H9 (cell line): ENCODE measurements at regions not wholly inside any gene's neighbourhood (a gene's known extent, or its start where the extent isn't known, plus 50 kb on each side); places are given as distances from the start of the nearest gene placed in this dataset.

ENCODE experiments used
- DNase-seq: peaks from one replicate; pipeline ENCODE4 v3.0.0-alpha.2; 2017
- H2AFZ ChIP-seq: one replicate; pipeline ENCODE4 v1.6.1; 2013; ENCODE audit warnings: mild to moderate bottlenecking, low read length, control low read depth, moderate library complexity
- H2AK5ac ChIP-seq: 2 replicates; pipeline ENCODE4 v1.6.1; 2013; ENCODE audit warnings: low read length, control low read depth, mixed read lengths; ENCODE audit not compliant: insufficient read length
- H2BK120ac ChIP-seq: one replicate; pipeline ENCODE4 v1.6.1; 2013; ENCODE audit warnings: low read depth, mild to moderate bottlenecking, low read length, control low read depth, inconsistent platforms; ENCODE audit not compliant: poor library complexity, severe bottlenecking
- H2BK12ac ChIP-seq: 2 replicates; pipeline ENCODE4 v1.6.1; 2013; ENCODE audit warnings: low read length, control low read depth, mixed read lengths, low read depth; ENCODE audit not compliant: insufficient read length
- H2BK15ac ChIP-seq: 2 replicates; pipeline ENCODE4 v1.6.1; 2013; ENCODE audit warnings: low read depth, low read length, control low read depth
- H2BK20ac ChIP-seq: one replicate; pipeline ENCODE4 v1.6.1; 2013; ENCODE audit warnings: low read depth, mild to moderate bottlenecking, low read length, control low read depth, inconsistent platforms; ENCODE audit not compliant: poor library complexity, severe bottlenecking
- H2BK5ac ChIP-seq: 2 replicates; pipeline ENCODE4 v1.6.1; 2013; ENCODE audit warnings: low read length, control low read depth, mixed read lengths; ENCODE audit not compliant: insufficient read length
- H3K14ac ChIP-seq: 2 replicates; pipeline ENCODE4 v1.6.1; 2013; ENCODE audit warnings: low read length, control low read depth; ENCODE audit not compliant: insufficient read depth
- H3K18ac ChIP-seq: 2 replicates; pipeline ENCODE4 v1.6.1; 2013; ENCODE audit warnings: low read depth, mild to moderate bottlenecking, mixed read lengths, low read length, control low read depth; ENCODE audit not compliant: insufficient read length
- H3K23ac ChIP-seq: 2 replicates; pipeline ENCODE4 v1.6.1; 2013; ENCODE audit warnings: low read length, control low read depth, mixed read lengths, low read depth; ENCODE audit not compliant: insufficient read length
- H3K23me2 ChIP-seq: 2 replicates; pipeline ENCODE4 v1.6.1; 2013; ENCODE audit warnings: low read depth, mild to moderate bottlenecking, mixed read lengths, low read length, control low read depth; ENCODE audit not compliant: insufficient read length, poor library complexity, severe bottlenecking
- H3K27ac ChIP-seq: 2 replicates; pipeline ENCODE4 v1.5.1; 2013; ENCODE audit warnings: low read length, control low read depth, mixed read lengths, low read depth; ENCODE audit not compliant: insufficient read length
- H3K27me3 ChIP-seq: 2 replicates; pipeline ENCODE4 v1.6.1; 2013; ENCODE audit warnings: low read length, control low read depth, inconsistent platforms; ENCODE audit not compliant: insufficient read depth
- H3K4ac ChIP-seq: 2 replicates; pipeline ENCODE4 v1.6.1; 2013; ENCODE audit warnings: low read depth, mild to moderate bottlenecking, control low read depth, inconsistent platforms, low read length, moderate library complexity
- H3K4me1 ChIP-seq: 2 replicates; pipeline ENCODE4 v1.6.1; 2013; ENCODE audit warnings: low read length, control low read depth, inconsistent platforms; ENCODE audit not compliant: insufficient read depth
- H3K4me2 ChIP-seq: 2 replicates; pipeline ENCODE4 v1.6.1; 2013; ENCODE audit warnings: low read length, control low read depth, mixed read lengths; ENCODE audit not compliant: insufficient read length, insufficient read depth
- H3K56ac ChIP-seq: 2 replicates; pipeline ENCODE4 v1.6.1; 2013; ENCODE audit warnings: low read depth, mild to moderate bottlenecking, mixed read lengths, low read length, control low read depth; ENCODE audit not compliant: insufficient read length
- H3K79me1 ChIP-seq: 2 replicates; pipeline ENCODE4 v1.6.1; 2013; ENCODE audit warnings: low read depth, mild to moderate bottlenecking, moderate library complexity, low read length, control low read depth, inconsistent platforms; ENCODE audit not compliant: insufficient read depth, poor library complexity, severe bottlenecking
- H3K79me2 ChIP-seq: 2 replicates; pipeline ENCODE4 v1.6.1; 2013; ENCODE audit warnings: low read length, control low read depth, inconsistent platforms; ENCODE audit not compliant: insufficient read depth
- H3K9ac ChIP-seq: 2 replicates; pipeline ENCODE4 v1.6.1; 2013; ENCODE audit warnings: low read length, control low read depth, mixed read lengths; ENCODE audit not compliant: insufficient read length; ENCODE audit errors: extremely low read depth
- H3K9me3 ChIP-seq: one replicate; pipeline ENCODE4 v1.6.1; 2013; ENCODE audit warnings: low read depth, low read length, inconsistent platforms; ENCODE audit not compliant: control insufficient read depth
- H3T11ph ChIP-seq: one replicate; pipeline ENCODE4 v1.6.1; 2013; ENCODE audit warnings: mild to moderate bottlenecking, low read length, control low read depth, inconsistent platforms
- H4K20me1 ChIP-seq: one replicate; pipeline ENCODE4 v1.6.1; 2013; ENCODE audit not compliant: control insufficient read depth, insufficient read length, insufficient read depth
- H4K5ac ChIP-seq: 2 replicates; pipeline ENCODE4 v1.6.1; 2013; ENCODE audit warnings: low read depth, mild to moderate bottlenecking, mixed read lengths, low read length, control low read depth; ENCODE audit not compliant: insufficient read length
- H4K8ac ChIP-seq: replicated peaks from 2 replicates; pipeline ENCODE4 v1.6.1; 2013; ENCODE audit warnings: low read length, control low read depth, mixed read lengths, low read depth; ENCODE audit not compliant: insufficient read length
- H4K91ac ChIP-seq: 2 replicates; pipeline ENCODE4 v1.6.1; 2013; ENCODE audit warnings: low read depth, mild to moderate bottlenecking, moderate library complexity, mixed read lengths, low read length, control low read depth; ENCODE audit not compliant: insufficient read length
- H3K27ac Mint-ChIP-seq, 3 experiments: 2 replicates in 2 of 3; 3 replicates in 1 of 3; pipeline ENCODE4 v1.8.0; 2020 to 2021; ENCODE audit warnings: mixed read lengths in 3 of 3, mild to moderate bottlenecking in 1 of 3, moderate library complexity in 1 of 3
- H3K27me3 Mint-ChIP-seq: 2 replicates; pipeline ENCODE4 v1.8.0; 2021; ENCODE audit warnings: low read depth, mild to moderate bottlenecking, moderate library complexity, mixed read lengths
- H3K36me3 Mint-ChIP-seq, 3 experiments: 2 replicates in 2 of 3; 3 replicates in 1 of 3; pipeline ENCODE4 v1.8.0; 2020 to 2021; ENCODE audit warnings: low read depth in 3 of 3, mixed read lengths in 3 of 3; ENCODE audit not compliant: insufficient read depth in 1 of 3
- H3K4me1 Mint-ChIP-seq, 2 experiments: 2 replicates each; pipeline ENCODE4 v1.8.0; 2020; ENCODE audit warnings: mixed read lengths in 2 of 2
- H3K4me3 Mint-ChIP-seq, 2 experiments: 2 replicates in 1 of 2; 3 replicates in 1 of 2; pipeline ENCODE4 v1.8.0; 2020 to 2021; ENCODE audit warnings: mild to moderate bottlenecking in 2 of 2, mixed read lengths in 2 of 2, moderate library complexity in 1 of 2
- H3K9me3 Mint-ChIP-seq, 2 experiments: 2 replicates in 1 of 2; 3 replicates in 1 of 2; pipeline ENCODE4 v1.8.0; 2020; ENCODE audit warnings: mild to moderate bottlenecking in 2 of 2, mixed read lengths in 2 of 2, moderate library complexity in 1 of 2
- CTCF ChIP-seq: fragments of 200-600 bp; sonication (generic); conservative IDR thresholded peaks from 3 replicates; pipeline ENCODE4 v1.8.0; 2021; ENCODE audit warnings: antibody characterized with exemption, mild to moderate bottlenecking
- WGBS: extraction: QIAGEN DNeasy Blood & Tissue Kit; methylation state at CpG from one replicate; pipeline ENCODE4 v1.1.7; 2013; ENCODE audit warnings: missing lambda C conversion rate, low lambda C conversion rate, mixed read lengths; ENCODE audit not compliant: insufficient read length; ENCODE audit errors: extremely low coverage; 5-methylcytosine and 5-hydroxymethylcytosine counted together

- Histone ChIP-seq H3K4me2 (no peak overlapping the region), H2AFZ (no peak overlapping the region), H2BK120ac (no peak overlapping the region), H3K27ac (no peak overlapping the region), H2BK12ac (no peak overlapping the region), H3K23me2 (no peaks in the 10 kb centered on the region), H3K79me1 (no peaks in the 10 kb centered on the region), H4K8ac (no peak overlapping the region), H3K23ac (no peak overlapping the region), H3K9ac (no peak overlapping the region), H4K91ac (no peak overlapping the region), H3K79me2 (no peaks in the 10 kb centered on the region), H4K5ac (no peak overlapping the region), H3K4me1 (peaks cover 3% of the 10 kb centered on the region), H3K56ac (no peak overlapping the region), H2AK5ac (no peak overlapping the region), H3K4ac (no peak overlapping the region), H3K9me3 (no peaks in the 10 kb centered on the region), H3K18ac (no peak overlapping the region), H3K14ac (no peak overlapping the region), H3T11ph (no peak overlapping the region), H3K27me3 (no peaks in the 10 kb centered on the region), H2BK20ac (no peak overlapping the region), H2BK5ac (no peak overlapping the region), H4K20me1 (no peaks in the 10 kb centered on the region), H2BK15ac (no peak overlapping the region)
- Mint-ChIP-seq H3K4me3 (no peak overlapping the region), H3K27ac (no peak overlapping the region), H3K36me3 (no peaks in the 10 kb centered on the region), H3K4me1 (peaks cover 33 to 52% of the 10 kb centered on the region in 2 experiments), H3K27me3 (peaks cover 13% of the 10 kb centered on the region), H3K9me3 (no peaks in the 10 kb centered on the region; a peak in 1 of 5 replicates)
- TF ChIP-seq CTCF, result peak; percentile 46
- no CpG with 5 or more reads among the region's 18 CpGs for WGBS
- peak; percentile 42 for DNase-seq
These were observed 77.4 kb upstream of the TAF1B start for GRCh38 chr2:9765611-9766531.
